Nucleus accumbens (tissue), 56 donors: ENCODE measurements at regions not wholly inside any gene's neighbourhood (a gene's known extent, or its start where the extent isn't known, plus 50 kb on each side); places are given as distances from the start of the nearest gene placed in this dataset.

Experiments used
- DNase-seq, 56 donors: peaks; one replicate each; lab custom pipeline; 2025; lab: John Stamatoyannopoulos, UW

GRCh38 chr4:110770353-110770752, 147.5 kb upstream of the PITX2 start:
- DNase-seq, result no peak

GRCh38 chr4:110778521-110778920, 155.6 kb upstream of the PITX2 start:
- DNase-seq, result no peak

DNA sequence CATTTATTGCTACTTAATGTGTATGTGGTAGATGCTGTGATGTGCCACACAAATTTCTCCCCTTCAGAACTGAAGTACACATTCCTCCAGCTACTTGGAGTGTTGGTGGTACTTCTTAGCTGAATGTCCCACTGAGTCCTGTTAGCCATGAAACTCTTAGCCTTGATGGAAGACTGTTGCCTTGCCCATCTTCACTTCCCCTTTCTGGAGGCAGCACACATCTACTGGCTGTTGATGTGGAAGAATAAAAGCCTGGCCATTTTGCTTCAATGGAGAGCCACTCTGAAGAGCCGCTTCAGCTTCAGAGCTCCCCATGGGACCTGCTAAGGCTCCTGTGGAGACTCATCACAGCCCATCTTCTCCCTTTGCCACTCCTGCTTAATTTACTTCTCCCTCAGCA, 157.7 kb upstream of the PITX2 start:
- no peak for DNase-seq

DNA sequence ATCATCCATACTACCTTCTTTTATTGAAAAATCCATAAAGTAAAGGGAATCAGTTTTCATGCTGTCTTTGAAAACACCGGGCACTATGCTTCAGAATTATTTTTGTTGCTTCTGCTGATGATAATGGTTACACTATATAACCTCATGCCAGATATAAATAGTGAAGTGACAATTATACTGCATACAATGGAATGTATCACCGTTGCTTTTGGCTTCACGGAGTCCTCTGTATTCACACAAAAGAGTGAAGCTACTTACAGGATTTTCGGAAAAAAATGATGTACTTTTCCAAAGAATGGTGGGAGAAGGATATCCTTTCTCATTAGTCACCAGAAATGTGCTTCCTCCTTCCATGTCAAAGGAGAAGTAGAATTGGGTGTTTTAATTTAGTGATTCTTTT, 159.1 kb upstream of the PITX2 start:
- DNase-seq, result no peak

- no peak for DNase-seq
Observed at GRCh38 chr4:110787109-110787508, 164.2 kb upstream of the PITX2 start.

- DNase-seq, result no peak
Observed at GRCh38 chr4:110787707-110788106, 164.8 kb upstream of the PITX2 start.

GRCh38 chr4:110788302-110788701, 165.4 kb upstream of the PITX2 start:
- DNase-seq, result no peak

GRCh38 chr4:110792036-110792435, 169.2 kb upstream of the PITX2 start:
- DNase-seq, result no peak

- DNase-seq, result no peak
Observed at GRCh38 chr4:110793381-110793801, 170.5 kb upstream of the PITX2 start.

- no peak for DNase-seq
Observed at GRCh38 chr4:110793890-110794554, 171.1 kb upstream of the PITX2 start.

GRCh38 chr4:110795971-110796370, 173.1 kb upstream of the PITX2 start:
- DNase-seq, result no peak

DNA sequence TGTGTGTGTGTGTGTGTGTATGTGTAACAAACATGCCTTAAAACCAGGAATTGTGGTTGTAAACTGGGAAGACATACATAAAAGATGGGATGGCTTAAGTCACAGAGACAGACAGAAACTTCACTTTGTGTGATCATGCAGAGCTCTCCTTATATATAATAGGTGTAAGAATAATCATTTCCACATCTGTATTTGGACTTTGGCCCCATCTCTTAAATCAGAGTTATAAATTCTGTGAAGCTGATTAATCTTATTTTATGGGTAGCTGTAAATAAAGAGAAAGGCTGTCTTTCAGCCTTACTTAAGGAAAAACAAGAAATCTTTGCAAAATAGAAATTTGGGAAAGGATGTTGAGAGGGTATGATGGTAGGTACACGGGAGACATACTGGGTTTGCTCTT, 174.6 kb upstream of the PITX2 start:
- no peak for DNase-seq

- DNase-seq, result peak in 1 of 56 donors; percentile 10
Observed at GRCh38 chr4:110798687-110799086, 175.8 kb upstream of the PITX2 start.

DNA sequence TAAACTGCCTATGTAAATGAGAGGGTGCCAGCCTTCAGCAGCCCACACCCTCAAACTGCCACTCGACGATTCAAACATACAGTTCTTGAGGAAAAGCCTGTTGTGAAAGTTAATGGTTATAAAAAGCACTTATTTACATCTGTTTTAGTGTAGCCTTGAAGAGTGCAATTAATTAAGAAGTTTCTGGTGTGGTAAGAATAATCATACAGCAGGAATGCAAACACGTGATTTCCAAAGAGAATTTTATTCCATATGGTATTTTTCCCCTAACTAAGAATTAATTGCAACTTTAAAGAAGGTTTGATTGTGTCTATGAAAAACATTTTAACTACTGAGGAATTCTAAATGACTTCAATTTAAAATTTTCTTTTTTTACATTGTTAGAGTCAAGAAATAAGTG, 176.3 kb upstream of the PITX2 start:
- no peak for DNase-seq

- DNase-seq, result no peak
Observed at GRCh38 chr4:110801591-110801990, 178.7 kb upstream of the PITX2 start.

GRCh38 chr4:110808351-110808878, 185.5 kb upstream of the PITX2 start:
- DNase-seq, result no peak

DNA sequence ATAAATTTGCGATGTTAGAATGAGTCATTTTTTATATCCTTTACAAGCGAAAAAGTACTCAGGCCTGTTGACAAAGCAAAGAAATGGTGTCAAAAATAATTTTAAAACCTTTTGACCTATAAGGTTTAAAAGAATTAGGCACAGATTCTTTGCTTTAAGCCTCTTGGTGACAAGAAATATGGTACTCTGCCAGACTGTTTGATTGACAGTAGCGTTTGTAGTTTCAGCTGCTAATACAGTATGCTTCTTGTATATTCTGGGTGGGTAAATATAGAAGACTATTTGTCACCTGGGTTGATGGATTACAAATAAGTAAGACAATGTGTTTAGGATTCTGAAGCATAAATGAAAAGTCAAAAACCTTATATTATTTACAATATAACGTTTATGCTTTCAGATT, 193.1 kb upstream of the PITX2 start:
- DNase-seq, result no peak

DNA sequence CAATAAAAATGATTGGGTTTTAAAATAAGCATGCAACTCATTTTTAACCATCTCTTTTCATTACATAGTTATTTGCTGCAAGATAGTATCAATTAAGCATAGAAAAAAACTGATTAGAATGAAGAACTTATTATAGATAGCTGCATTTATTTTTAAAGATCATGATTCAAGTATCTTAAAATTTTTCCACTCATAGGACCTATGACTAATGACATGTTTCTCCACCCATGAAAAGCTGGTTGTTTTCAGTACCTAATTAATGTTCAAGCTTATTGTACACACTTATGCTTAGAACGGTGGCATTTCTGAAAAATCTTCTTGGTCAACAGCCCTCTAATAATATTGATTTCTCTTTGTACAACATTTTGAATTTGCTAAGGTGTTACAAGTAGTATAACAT, 193.5 kb upstream of the PITX2 start:
- no peak for DNase-seq

- DNase-seq, result no peak
Observed at GRCh38 chr4:110821186-110821585, 198.3 kb upstream of the PITX2 start.

DNA sequence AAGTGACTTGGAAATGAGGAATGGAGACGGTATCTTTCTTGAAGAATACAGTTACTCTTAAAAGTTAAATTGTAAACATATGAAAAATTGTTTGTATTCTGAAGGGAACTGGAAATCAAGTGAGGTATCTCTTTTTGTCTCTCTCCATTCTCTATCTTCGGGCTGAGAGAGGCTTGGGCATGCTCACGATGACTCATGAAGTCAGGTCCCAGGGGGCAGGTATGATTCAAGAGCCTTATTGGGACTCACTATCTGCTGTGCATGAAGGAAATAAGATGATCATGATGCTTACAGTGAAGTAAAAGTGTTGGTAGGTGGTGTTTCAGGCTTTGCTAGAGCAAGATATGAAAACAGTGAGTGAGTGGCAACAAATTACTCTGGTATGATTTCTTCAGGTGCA, 200.4 kb upstream of the PITX2 start:
- DNase-seq, result no peak

- no peak for DNase-seq
Observed at GRCh38 chr4:110824344-110824743, 201.5 kb upstream of the PITX2 start.

GRCh38 chr4:110826656-110827055, 203.8 kb upstream of the PITX2 start:
- DNase-seq, result no peak

- no peak for DNase-seq
Observed at GRCh38 chr4:110830461-110830860, 207.6 kb upstream of the PITX2 start.
